MCF 10A (cell line): ENCODE measurements at regions not wholly inside any gene's neighbourhood (a gene's known extent, or its start where the extent isn't known, plus 50 kb on each side); places are given as distances from the start of the nearest gene placed in this dataset.

ENCODE experiments used
- BruUV-seq: library from RNA; stranded (reverse); fragments of 400-500 nt; replicated peaks from 2 replicates; lab custom pipeline; 2021; lab: Mats Ljungman, UMichigan
- CTCF ChIA-PET: fragments of 300-600 bp; sonication (Branson Sonifier 250); formaldehyde crosslinking; extraction: SDS; loops from one replicate; lab custom pipeline; 2021; ENCODE audit warnings: antibody characterized with exemption, inconsistent platforms; lab: Yijun Ruan, JAX
- POLR2A ChIA-PET: fragments of 300-600, 350-650 bp; sonication (Branson Sonifier 250); formaldehyde crosslinking; extraction: SDS; loops from one replicate; lab custom pipeline; 2020; ENCODE audit warnings: antibody characterized with exemption, inconsistent platforms; lab: Yijun Ruan, JAX
- DNase-seq: peaks from one replicate; pipeline ENCODE4 v3.0.0-alpha.2; 2018; ENCODE audit not compliant: unreplicated experiment
- H3K27ac Mint-ChIP-seq: one replicate; pipeline ENCODE4 v1.8.0; 2022; ENCODE audit warnings: mild to moderate bottlenecking, low read depth, mixed read lengths; ENCODE audit not compliant: unreplicated experiment
- H3K27me3 Mint-ChIP-seq: one replicate; pipeline ENCODE4 v1.8.0; 2022; ENCODE audit warnings: mixed read lengths; ENCODE audit not compliant: insufficient read depth, unreplicated experiment
- H3K36me3 Mint-ChIP-seq: one replicate; pipeline ENCODE4 v1.8.0; 2022; ENCODE audit warnings: mild to moderate bottlenecking, moderate library complexity, mixed read lengths; ENCODE audit not compliant: insufficient read depth, unreplicated experiment
- H3K4me1 Mint-ChIP-seq: one replicate; pipeline ENCODE4 v1.8.0; 2022; ENCODE audit warnings: mixed read lengths; ENCODE audit not compliant: insufficient read depth, unreplicated experiment
- H3K4me3 Mint-ChIP-seq: one replicate; pipeline ENCODE4 v1.8.0; 2022; ENCODE audit warnings: mild to moderate bottlenecking, moderate library complexity, mixed read lengths; ENCODE audit not compliant: unreplicated experiment
- H3K9me3 Mint-ChIP-seq: one replicate; pipeline ENCODE4 v1.8.0; 2022; ENCODE audit warnings: mixed read lengths; ENCODE audit not compliant: unreplicated experiment
- CTCF ChIP-seq: fragments of 200-600 bp; IDR thresholded peaks from one replicate; pipeline ENCODE4 v1.8.0; 2022; ENCODE audit warnings: antibody characterized with exemption, mild to moderate bottlenecking; ENCODE audit not compliant: unreplicated experiment
- intact Hi-C: fragments of 100-400 bp; cut with micrococcal nuclease; formaldehyde crosslinking; loops from 2 replicates; pipeline ENCODE4 v1.14.1; 2022

GRCh38 chr14:88064841-88065240 is 59.9 kb downstream of the GPR65 start:
- TF ChIP-seq CTCF: no peak
- ChIA-PET CTCF (no interaction called here), POLR2A (no interaction called here)
- no peak overlapping the region for H3K27ac Mint-ChIP-seq
- no peaks in the 10 kb centered on the region for H3K27me3 Mint-ChIP-seq
- no peaks in the 10 kb centered on the region for H3K36me3 Mint-ChIP-seq
- no TSS peak for BruUV-seq
- intact Hi-C loops: no loop called here
- no peaks in the 10 kb centered on the region for H3K4me1 Mint-ChIP-seq
- DNase-seq: no peak
- no peak overlapping the region for H3K4me3 Mint-ChIP-seq
- H3K9me3 Mint-ChIP-seq: peaks cover 7% of the 10 kb centered on the region

DNA sequence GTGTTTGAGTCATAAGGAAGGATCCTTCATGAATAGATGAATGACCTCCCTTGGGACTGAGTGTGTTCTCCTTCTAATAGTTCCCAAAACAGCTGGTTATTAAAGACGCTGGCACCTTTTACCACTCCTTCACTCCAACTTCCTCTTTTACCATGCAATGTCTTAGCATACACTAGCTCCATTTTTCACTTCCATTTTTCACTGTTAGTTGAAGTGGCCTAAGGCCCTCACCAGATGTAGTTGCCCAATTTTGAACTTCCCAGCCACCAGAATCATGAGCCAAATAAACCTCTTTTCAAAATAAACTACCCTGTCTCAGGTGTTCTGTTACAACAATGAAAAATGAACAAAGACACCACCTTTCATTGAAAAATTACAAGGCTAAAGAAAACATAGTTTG is 64.7 kb downstream of the GPR65 start:
- DNase-seq: no peak
- POLR2A ChIA-PET: no interaction called here

DNA sequence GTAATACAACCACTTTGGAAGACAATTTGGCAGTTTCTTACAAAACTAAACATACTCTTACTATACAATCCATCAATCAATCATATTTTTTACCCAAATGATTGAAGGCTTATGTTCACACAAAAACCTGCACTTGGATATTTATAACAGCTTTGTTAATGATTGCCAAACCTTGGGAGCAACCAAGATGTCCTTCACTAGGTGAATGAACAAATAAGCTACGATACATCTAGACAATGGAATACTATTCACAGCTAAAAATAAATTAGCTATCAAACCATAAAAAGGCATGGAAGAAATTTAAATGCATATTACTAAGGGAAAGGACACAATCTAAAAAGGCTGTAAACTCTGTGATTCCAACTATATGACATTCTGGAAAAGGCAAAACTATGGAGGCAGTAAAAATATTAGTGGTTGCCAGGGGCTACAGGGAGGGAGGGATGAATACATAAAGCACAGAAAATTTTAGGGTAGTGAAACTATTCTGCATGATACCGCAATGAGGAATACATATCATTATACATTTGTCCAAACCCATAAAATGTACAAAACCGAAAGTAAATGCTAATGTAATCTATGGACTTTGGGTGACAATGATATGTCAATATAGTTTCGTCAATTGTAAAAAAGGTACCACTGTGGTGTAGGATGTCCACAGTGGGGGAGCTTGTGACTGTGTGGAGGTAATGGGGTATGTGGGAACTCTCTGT is 70.5 kb downstream of the GPR65 start:
- no peaks in the 10 kb centered on the region for H3K4me1 Mint-ChIP-seq
- BruUV-seq: no TSS peak
- ChIA-PET POLR2A (interaction anchor here (0.6 to 0.7 kb wide), 2 partner anchors 32 to 1225 kb away, joined by 3 read pairs; no protein-coding TSS in a partner anchor), CTCF (no interaction called here)
- H3K4me3 Mint-ChIP-seq: no peak overlapping the region
- TF ChIP-seq CTCF: no peak
- no peak overlapping the region for H3K27ac Mint-ChIP-seq
- no peak for DNase-seq
- intact Hi-C loops: no loop called here
- no peaks in the 10 kb centered on the region for H3K36me3 Mint-ChIP-seq
- peaks cover 53% of the 10 kb centered on the region for H3K27me3 Mint-ChIP-seq
- H3K9me3 Mint-ChIP-seq: no peaks in the 10 kb centered on the region

More for the DNA sequence above, 64.7 kb downstream of the GPR65 start:
- no peak for TF ChIP-seq CTCF
- Mint-ChIP-seq H3K4me1 (no peaks in the 10 kb centered on the region), H3K36me3 (no peaks in the 10 kb centered on the region), H3K9me3 (no peaks in the 10 kb centered on the region), H3K27me3 (peaks cover 28% of the 10 kb centered on the region), H3K27ac (no peak overlapping the region), H3K4me3 (no peak overlapping the region)
- intact Hi-C loops: no loop called here
- CTCF ChIA-PET: no interaction called here
- no TSS peak for BruUV-seq

GRCh38 chr14:88078525-88078924 is 73.6 kb downstream of the GPR65 start:
- ChIA-PET CTCF (no interaction called here), POLR2A (interaction anchor here (0.6 kb wide), 1 partner anchor 20 kb away, joined by 3 read pairs; no protein-coding TSS in a partner anchor)
- Mint-ChIP-seq H3K4me3 (no peak overlapping the region), H3K27ac (no peak overlapping the region), H3K36me3 (no peaks in the 10 kb centered on the region), H3K4me1 (no peaks in the 10 kb centered on the region), H3K9me3 (no peaks in the 10 kb centered on the region), H3K27me3 (peaks cover 27% of the 10 kb centered on the region)
- DNase-seq: no peak
- intact Hi-C loops: no loop called here
- TF ChIP-seq CTCF: no peak
- BruUV-seq: no TSS peak
